GM12891 (cell line): ENCODE measurements at regions not wholly inside any gene's neighbourhood (a gene's known extent, or its start where the extent isn't known, plus 50 kb on each side); places are given as distances from the start of the nearest gene placed in this dataset.

Source experiments
- PAX5 ChIP-seq: IDR thresholded peaks from 2 replicates; pipeline ENCODE4 v1.6.1; 2011; ENCODE audit warnings: low read length, moderate library complexity, mild to moderate bottlenecking; ENCODE audit not compliant: insufficient read depth, severe bottlenecking
- POLR2A ChIP-seq: IDR thresholded peaks from 2 replicates; pipeline ENCODE4 v1.6.1; 2011; ENCODE audit warnings: low read depth, low read length, control low read depth
- POLR2AphosphoS5 ChIP-seq: IDR thresholded peaks from 2 replicates; pipeline ENCODE4 v1.6.1; 2011; ENCODE audit warnings: low read depth, low read length, control low read depth
- SPI1 ChIP-seq: IDR thresholded peaks from 2 replicates; pipeline ENCODE4 v1.6.1; 2011; ENCODE audit warnings: low read depth, low read length, control low read depth
- TAF1 ChIP-seq: IDR thresholded peaks from 2 replicates; pipeline ENCODE4 v1.6.1; 2011; ENCODE audit warnings: low read depth, low read length, control low read depth

DNA sequence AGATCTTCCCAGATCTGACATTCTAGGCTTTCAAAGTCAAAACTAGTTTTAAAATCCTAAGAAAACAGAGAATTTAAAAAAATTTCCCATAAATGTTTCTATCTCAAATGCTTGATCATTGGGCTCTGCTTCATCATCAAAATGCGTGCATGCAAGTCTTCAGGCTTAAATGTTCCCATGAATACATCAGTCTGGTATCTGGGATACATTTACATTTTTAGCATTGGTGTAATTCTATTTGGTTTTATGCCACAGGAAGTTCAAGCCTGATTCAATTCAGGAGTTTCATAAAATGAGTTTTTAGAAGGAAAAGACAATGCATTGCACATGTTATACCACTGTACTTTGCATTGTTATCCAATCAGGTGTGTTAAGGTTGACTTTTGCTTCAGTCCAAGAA is 336.4 kb downstream of the PCNX1 start:
- TF ChIP-seq POLR2AphosphoS5 (no peak), POLR2A (no peak), TAF1 (no peak), SPI1 (no peak), PAX5 (no peak)
